Ishikawa (cell line): ENCODE measurements at regions not wholly inside any gene's neighbourhood (a gene's known extent, or its start where the extent isn't known, plus 50 kb on each side); places are given as distances from the start of the nearest gene placed in this dataset.

ENCODE experiments used
- CREB1 ChIP-seq: IDR thresholded peaks from 2 replicates; pipeline ENCODE4 v1.6.1; 2012; ENCODE audit warnings: low read depth
- EGR1 ChIP-seq: IDR thresholded peaks from 2 replicates; pipeline ENCODE4 v1.6.1; 2012
- MAX ChIP-seq: IDR thresholded peaks from 2 replicates; pipeline ENCODE4 v1.6.1; 2012
- RAD21 ChIP-seq: IDR thresholded peaks from 2 replicates; pipeline ENCODE4 v1.6.1; 2012; ENCODE audit warnings: low read depth
- REST ChIP-seq: IDR thresholded peaks from 2 replicates; pipeline ENCODE4 v1.6.1; 2012; ENCODE audit warnings: low read depth, mild to moderate bottlenecking
- TAF1 ChIP-seq: IDR thresholded peaks from 2 replicates; pipeline ENCODE4 v1.6.1; 2012; ENCODE audit warnings: low read depth, mild to moderate bottlenecking

DNA sequence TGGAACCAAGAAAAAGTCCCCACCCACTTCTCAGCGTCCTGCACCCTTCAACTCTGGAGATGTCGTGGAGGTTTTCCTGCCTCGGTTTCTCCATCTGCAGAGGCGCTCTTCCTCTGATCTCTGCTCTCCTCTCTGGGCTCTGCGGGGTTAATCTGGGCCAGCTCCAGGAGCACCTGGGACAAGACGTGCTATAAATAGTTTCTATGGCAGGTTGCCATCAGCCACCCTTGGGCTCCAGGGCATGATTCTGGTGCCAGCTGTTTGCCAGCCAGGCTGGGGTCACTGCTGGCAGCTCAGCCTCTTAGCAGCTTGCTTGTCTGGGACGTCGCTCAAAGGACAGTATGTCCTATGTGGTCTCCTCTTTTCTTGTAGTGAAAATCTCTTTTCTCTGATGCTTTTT is 137.1 kb downstream of the ACTL8 start:
- TF ChIP-seq TAF1 (no peak), MAX (no peak), REST (no peak), RAD21 (no peak), CREB1 (no peak), EGR1 (no peak)
